Vagina (tissue), 2 donors: ENCODE measurements at regions not wholly inside any gene's neighbourhood (a gene's known extent, or its start where the extent isn't known, plus 50 kb on each side); places are given as distances from the start of the nearest gene placed in this dataset.

Experiments used
- CTCF ChIP-seq, 3 experiments: fragments of 450-650 bp in 2 of 3; fragments of 200-600 bp in 1 of 3; sonication (generic) in 1 of 3; IDR thresholded peaks; one replicate each; pipeline ENCODE4 v1.5.1; 2017 to 2019; ENCODE audit warnings: antibody characterized with exemption in 3 of 3, mild to moderate bottlenecking in 2 of 3, moderate library complexity in 2 of 3
- POLR2A ChIP-seq, 2 donors: fragments of 450-650 bp; IDR thresholded peaks; one replicate each; pipeline ENCODE4 v1.6.1; 2017; ENCODE audit warnings: antibody characterized with exemption in 2 of 2, mild to moderate bottlenecking in 2 of 2, moderate library complexity in 2 of 2
- POLR2AphosphoS5 ChIP-seq, 2 donors: sonication (generic); formaldehyde crosslinking; IDR thresholded peaks; one replicate each; pipeline ENCODE4 v1.9.0; 2017; ENCODE audit warnings: antibody characterized with exemption in 2 of 2, mild to moderate bottlenecking in 2 of 2, low read depth in 1 of 2; ENCODE audit not compliant: insufficient read depth in 1 of 2

- TF ChIP-seq CTCF (IDR thresholded peaks at IDR 0.05) (no peak), POLR2A (IDR thresholded peaks at IDR 0.05) (no peak), POLR2AphosphoS5 (IDR thresholded peaks at IDR 0.05; ENCODE audit: insufficient read depth in 1 of 2, low read depth in 1 of 2) (no peak)
Observed at GRCh38 chr16:82524976-82525375, 101.8 kb upstream of the CDH13 start.
